WERI-Rb-1 (cell line): ENCODE measurements at regions not wholly inside any gene's neighbourhood (a gene's known extent, or its start where the extent isn't known, plus 50 kb on each side); places are given as distances from the start of the nearest gene placed in this dataset.

Experiments
- DNase-seq: peaks from one replicate; pipeline ENCODE4 v3.0.0-alpha.2; 2020
- H3K27ac ChIP-seq: fragments of 250-450 bp; sonication (Bioruptor Pico); 2 replicates; pipeline ENCODE4 v1.5.1; 2020; ENCODE audit warnings: mild to moderate bottlenecking, moderate library complexity
- H3K27me3 ChIP-seq: fragments of 250-450 bp; sonication (Bioruptor Pico); 2 replicates; pipeline ENCODE4 v1.5.1; 2021; ENCODE audit warnings: mild to moderate bottlenecking, low read depth, moderate library complexity; ENCODE audit not compliant: insufficient read depth, severe bottlenecking
- H3K36me3 ChIP-seq: fragments of 250-450 bp; sonication (Bioruptor Pico); 2 replicates; pipeline ENCODE4 v1.5.1; 2020; ENCODE audit warnings: mild to moderate bottlenecking, moderate library complexity
- H3K4me3 ChIP-seq: 2 replicates; pipeline ENCODE4 v1.5.1; 2011; ENCODE audit warnings: low read depth, mild to moderate bottlenecking, control low read depth, low read length
- H3K9me3 ChIP-seq: fragments of 250-450 bp; sonication (Bioruptor Pico); 2 replicates; pipeline ENCODE4 v1.5.1; 2021; ENCODE audit warnings: mild to moderate bottlenecking, moderate library complexity; ENCODE audit not compliant: severe bottlenecking
- TF ChIP-seq, protein P1 (sequence below): IDR thresholded peaks from 2 replicates; pipeline ENCODE4 v1.5.1; 2011; ENCODE audit warnings: low read depth, mild to moderate bottlenecking, control low read depth, inconsistent platforms, low read length

DNA sequence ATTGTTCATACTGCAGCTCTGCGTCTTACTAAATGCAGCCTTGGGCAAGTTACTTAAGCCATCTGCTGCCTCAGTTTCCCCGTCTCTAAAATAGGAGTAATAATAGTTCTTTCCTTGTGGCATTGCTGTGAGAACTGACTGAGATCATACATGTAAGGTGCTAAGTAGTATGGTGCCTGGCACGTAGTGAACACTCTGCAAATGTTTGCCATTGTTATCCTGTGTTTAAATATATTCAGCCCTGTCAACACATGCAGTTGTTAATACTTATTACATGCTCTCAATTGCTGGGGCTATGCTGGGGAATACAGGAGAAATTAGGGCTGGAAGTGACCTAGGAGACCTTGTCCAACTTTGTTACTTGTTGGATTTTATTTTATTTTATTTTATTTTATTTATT, 105.2 kb upstream of the RAI14 start:
- TF ChIP-seq, protein P1, sequence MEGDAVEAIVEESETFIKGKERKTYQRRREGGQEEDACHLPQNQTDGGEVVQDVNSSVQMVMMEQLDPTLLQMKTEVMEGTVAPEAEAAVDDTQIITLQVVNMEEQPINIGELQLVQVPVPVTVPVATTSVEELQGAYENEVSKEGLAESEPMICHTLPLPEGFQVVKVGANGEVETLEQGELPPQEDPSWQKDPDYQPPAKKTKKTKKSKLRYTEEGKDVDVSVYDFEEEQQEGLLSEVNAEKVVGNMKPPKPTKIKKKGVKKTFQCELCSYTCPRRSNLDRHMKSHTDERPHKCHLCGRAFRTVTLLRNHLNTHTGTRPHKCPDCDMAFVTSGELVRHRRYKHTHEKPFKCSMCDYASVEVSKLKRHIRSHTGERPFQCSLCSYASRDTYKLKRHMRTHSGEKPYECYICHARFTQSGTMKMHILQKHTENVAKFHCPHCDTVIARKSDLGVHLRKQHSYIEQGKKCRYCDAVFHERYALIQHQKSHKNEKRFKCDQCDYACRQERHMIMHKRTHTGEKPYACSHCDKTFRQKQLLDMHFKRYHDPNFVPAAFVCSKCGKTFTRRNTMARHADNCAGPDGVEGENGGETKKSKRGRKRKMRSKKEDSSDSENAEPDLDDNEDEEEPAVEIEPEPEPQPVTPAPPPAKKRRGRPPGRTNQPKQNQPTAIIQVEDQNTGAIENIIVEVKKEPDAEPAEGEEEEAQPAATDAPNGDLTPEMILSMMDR: no peak
- Histone ChIP-seq H3K27ac (no peak overlapping the region), H3K9me3 (peaks cover 8% of the 10 kb centered on the region), H3K27me3 (no peaks in the 10 kb centered on the region), H3K4me3 (no peak overlapping the region), H3K36me3 (no peaks in the 10 kb centered on the region)
- DNase-seq: no peak

DNA sequence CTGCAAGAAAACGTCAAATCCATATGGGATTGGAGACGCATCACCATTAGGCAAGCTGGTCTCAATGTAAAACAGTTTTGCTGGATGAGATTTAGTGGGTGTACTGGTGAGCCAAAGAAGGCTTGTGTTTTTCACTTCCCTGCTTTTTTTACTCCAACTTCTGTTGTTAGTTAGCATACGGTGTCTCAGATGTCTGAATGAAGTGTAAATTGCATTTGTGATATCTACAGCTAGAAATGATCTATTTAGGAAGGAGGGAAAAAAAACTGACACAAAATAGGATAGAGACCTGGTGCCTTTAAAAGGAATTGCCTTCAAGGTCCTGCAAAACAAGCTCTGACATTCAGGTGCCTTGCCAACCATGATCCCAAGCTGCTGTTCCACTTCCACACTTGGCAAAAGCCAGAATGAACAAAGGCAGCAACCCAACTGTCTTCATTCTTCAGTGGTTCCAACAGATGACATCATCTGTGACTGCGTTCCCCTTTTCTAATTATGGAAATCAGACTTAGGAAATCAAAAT, 104.2 kb upstream of the RAI14 start:
- no peak overlapping the region for H3K27ac ChIP-seq
- TF ChIP-seq, protein P1: no peak
- no peak overlapping the region for H3K4me3 ChIP-seq
- H3K36me3 ChIP-seq: no peaks in the 10 kb centered on the region
- no peak for DNase-seq
- H3K27me3 ChIP-seq: no peaks in the 10 kb centered on the region
- peaks cover 6% of the 10 kb centered on the region for H3K9me3 ChIP-seq

DNA sequence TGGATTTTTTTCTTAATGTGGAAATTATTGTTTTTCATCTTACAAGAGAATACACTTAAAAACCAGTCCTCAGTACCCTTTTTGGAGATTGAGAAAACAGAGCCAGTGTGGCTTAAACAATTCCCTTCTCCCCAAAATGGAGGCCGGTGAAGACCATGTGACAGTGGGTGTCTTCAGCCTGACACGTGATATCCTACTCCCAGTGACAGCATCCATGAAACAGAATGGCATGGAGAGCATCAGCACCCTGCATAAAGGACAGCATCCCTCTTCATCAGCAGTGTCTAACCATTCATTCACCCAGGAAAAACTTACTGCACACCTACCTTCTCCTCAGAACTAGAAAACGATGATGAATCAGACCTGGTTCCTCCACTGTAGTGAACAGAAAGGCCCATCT, 103.4 kb upstream of the RAI14 start:
- no peak overlapping the region for H3K4me3 ChIP-seq
- H3K27me3 ChIP-seq: no peaks in the 10 kb centered on the region
- no peaks in the 10 kb centered on the region for H3K36me3 ChIP-seq
- H3K27ac ChIP-seq: no peak overlapping the region
- DNase-seq: no peak
- H3K9me3 ChIP-seq: no peaks in the 10 kb centered on the region
- TF ChIP-seq, protein P1: no peak

DNA sequence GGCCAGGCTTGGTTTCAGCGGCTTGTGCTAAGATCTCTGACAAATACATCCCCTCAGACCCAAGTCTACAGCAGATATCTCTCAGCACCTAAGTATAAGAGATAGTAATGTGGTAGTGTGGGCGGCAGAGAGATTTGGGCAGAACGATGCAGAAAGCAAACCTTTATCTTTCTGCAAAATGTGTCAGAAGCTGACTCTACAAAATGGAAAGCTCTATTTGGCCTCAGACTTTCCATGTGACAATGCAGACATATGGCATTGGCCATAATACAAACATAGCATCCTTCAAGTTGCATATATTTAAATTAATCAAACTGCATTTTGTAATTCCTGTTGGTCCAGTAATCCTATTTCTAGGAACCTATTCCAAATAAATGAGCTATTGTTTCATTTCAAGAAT, 102.5 kb upstream of the RAI14 start:
- Histone ChIP-seq H3K27me3 (no peaks in the 10 kb centered on the region), H3K27ac (no peak overlapping the region), H3K9me3 (no peaks in the 10 kb centered on the region), H3K4me3 (no peak overlapping the region), H3K36me3 (no peaks in the 10 kb centered on the region)
- TF ChIP-seq, protein P1: no peak
- DNase-seq: no peak

DNA sequence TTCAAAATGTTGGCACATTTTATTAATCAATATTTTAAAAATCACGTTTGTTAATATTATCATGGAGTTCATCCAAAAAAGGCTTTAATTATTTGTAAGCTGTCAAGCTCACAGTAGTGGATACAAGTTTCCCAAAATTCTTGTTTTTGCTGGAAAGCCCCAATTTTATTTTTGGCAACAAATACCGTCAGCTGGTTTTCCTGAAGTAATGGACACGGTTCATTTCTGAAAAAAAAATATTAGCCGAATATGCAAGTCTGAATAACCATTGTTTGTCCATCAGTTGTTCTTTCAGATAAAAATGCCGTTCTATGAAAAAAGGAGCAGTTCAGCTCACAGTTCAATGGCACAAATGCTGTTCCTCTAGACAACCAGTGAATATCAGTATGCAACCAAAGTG, 101.5 kb upstream of the RAI14 start:
- Histone ChIP-seq H3K36me3 (no peaks in the 10 kb centered on the region), H3K4me3 (no peak overlapping the region)
- TF ChIP-seq, protein P1: no peak

More for the DNA sequence above, 101.5 kb upstream of the RAI14 start:
- no peaks in the 10 kb centered on the region for H3K27me3 ChIP-seq
- DNase-seq: no peak
- H3K27ac ChIP-seq: no peak overlapping the region
- no peaks in the 10 kb centered on the region for H3K9me3 ChIP-seq
